ENCODE measurements at regions not wholly inside any gene's neighbourhood (a gene's known extent, or its start where the extent isn't known, plus 50 kb on each side); places are given as distances from the start of the nearest gene placed in this dataset.

DNA sequence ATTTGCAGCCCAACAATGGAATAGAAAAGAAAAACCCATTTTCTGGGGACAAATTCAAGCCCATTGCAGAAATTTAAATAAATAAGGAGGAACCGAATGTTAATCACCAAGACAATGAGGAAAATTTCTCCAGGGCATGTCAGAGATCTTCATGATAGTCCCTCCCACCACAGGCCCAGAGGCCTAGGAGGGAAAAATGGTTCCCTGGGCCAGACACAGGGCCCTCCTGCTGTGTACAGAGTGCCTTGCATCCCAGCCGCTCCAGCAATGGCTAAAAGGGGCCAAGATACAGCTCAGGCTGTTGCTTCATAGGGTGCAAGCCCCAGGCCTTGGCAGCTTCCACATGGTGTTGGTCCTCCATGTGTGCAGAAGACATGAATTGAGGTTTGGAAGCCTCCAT lies 73.4 kb upstream of the FOXE1 start:
- Histone ChIP-seq H3K27ac (no peak overlapping the region), H3K4me1 (no peaks in the 10 kb centered on the region), H3K9me3 (peaks cover 0 to 9% (median 0%) of the 10 kb centered on the region in 3 donors), H3K4me3 (no peak overlapping the region), H3K27me3 (no peaks in the 10 kb centered on the region), H3K36me3 (replicated peaks in 1 of 2; ENCODE audit: insufficient read depth in 1 of 2, low read depth in 2 of 2) (no peaks in the 10 kb centered on the region)
- 98 to 100% methylated on average over 2 of the region's 2 CpGs for WGBS, 2 donors
- TF ChIP-seq, protein P1, sequence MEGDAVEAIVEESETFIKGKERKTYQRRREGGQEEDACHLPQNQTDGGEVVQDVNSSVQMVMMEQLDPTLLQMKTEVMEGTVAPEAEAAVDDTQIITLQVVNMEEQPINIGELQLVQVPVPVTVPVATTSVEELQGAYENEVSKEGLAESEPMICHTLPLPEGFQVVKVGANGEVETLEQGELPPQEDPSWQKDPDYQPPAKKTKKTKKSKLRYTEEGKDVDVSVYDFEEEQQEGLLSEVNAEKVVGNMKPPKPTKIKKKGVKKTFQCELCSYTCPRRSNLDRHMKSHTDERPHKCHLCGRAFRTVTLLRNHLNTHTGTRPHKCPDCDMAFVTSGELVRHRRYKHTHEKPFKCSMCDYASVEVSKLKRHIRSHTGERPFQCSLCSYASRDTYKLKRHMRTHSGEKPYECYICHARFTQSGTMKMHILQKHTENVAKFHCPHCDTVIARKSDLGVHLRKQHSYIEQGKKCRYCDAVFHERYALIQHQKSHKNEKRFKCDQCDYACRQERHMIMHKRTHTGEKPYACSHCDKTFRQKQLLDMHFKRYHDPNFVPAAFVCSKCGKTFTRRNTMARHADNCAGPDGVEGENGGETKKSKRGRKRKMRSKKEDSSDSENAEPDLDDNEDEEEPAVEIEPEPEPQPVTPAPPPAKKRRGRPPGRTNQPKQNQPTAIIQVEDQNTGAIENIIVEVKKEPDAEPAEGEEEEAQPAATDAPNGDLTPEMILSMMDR (IDR thresholded peaks at IDR 0.05) = no peak
- TF ChIP-seq POLR2A (IDR thresholded peaks at IDR 0.05) = no peak
- intact Hi-C loops (cut with DNase I) = no loop called here
- DNase-seq = no peak
- ATAC-seq = no peak

DNA sequence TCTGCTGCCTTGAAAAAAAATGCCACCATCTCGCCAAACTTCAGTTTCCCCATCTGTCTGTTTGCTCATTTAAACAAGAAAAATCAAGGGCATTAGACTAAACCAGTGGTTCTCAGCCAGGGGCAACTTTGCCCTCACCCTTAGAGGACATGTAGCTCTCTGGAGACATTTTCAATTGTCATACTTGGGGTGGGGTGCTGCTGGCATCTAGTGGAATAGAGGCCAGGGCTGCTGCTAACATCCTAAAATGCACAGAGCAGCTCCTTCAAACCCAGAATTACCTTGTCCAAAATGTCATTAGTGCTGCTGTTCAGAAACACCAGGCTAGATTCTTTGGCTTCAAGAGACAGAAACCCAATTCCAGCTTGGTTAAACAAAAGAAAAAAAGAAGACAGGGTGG lies 71.1 kb upstream of the FOXE1 start:
- ATAC-seq (no peak), DNase-seq (no peak)
- no peaks in the 10 kb centered on the region for H3K27me3 ChIP-seq
- no peak overlapping the region for H3K4me3 ChIP-seq
- WGBS, 2 donors = 43 to 56% methylated on average over 1 of the region's 1 CpG
- TF ChIP-seq POLR2A (IDR thresholded peaks at IDR 0.05) = no peak
- TF ChIP-seq, protein P1 (IDR thresholded peaks at IDR 0.05) = no peak
- H3K36me3 ChIP-seq (replicated peaks in 1 of 2; ENCODE audit: insufficient read depth in 1 of 2, low read depth in 2 of 2) = no peaks in the 10 kb centered on the region
- H3K4me1 ChIP-seq = no peaks in the 10 kb centered on the region
- peaks cover 0 to 9% (median 0%) of the 10 kb centered on the region in 3 donors for H3K9me3 ChIP-seq
- intact Hi-C loops (cut with DNase I) = no loop called here
- H3K27ac ChIP-seq = no peak overlapping the region

DNA sequence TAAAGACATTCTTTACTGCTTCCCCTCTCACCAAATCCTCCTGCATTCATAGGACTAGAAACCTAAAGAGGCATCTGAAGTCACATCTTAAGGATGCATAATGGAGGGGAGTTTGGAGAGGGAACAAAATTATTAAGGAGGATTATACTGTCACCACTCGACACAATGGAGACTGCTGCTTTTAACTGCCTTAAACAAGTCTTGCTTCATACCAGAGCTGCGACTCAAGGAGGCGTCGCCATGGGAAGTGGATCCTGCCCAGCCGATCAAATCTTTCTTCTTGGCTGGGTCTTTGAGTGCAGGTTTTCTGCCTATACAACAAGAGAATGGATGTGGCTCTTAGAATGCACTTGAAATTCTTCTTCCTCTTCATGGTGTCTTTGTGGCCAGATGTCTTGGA lies 66.7 kb upstream of the FOXE1 start:
- intact Hi-C loops (cut with DNase I) = no loop called here
- no peak for ATAC-seq
- no peaks in the 10 kb centered on the region for H3K4me1 ChIP-seq
- no peak overlapping the region for H3K4me3 ChIP-seq
- 63 to 67% methylated on average over 5 of the region's 5 CpGs for WGBS, 2 donors
- no peaks in the 10 kb centered on the region for H3K27me3 ChIP-seq
- TF ChIP-seq POLR2A (IDR thresholded peaks at IDR 0.05) = no peak
- TF ChIP-seq, protein P1 (IDR thresholded peaks at IDR 0.05) = no peak
- no peaks in the 10 kb centered on the region for H3K36me3 ChIP-seq (replicated peaks in 1 of 2; ENCODE audit: insufficient read depth in 1 of 2, low read depth in 2 of 2)
- no peak overlapping the region for H3K27ac ChIP-seq
- no peak for DNase-seq
- H3K9me3 ChIP-seq = no peaks in the 10 kb centered on the region

DNA sequence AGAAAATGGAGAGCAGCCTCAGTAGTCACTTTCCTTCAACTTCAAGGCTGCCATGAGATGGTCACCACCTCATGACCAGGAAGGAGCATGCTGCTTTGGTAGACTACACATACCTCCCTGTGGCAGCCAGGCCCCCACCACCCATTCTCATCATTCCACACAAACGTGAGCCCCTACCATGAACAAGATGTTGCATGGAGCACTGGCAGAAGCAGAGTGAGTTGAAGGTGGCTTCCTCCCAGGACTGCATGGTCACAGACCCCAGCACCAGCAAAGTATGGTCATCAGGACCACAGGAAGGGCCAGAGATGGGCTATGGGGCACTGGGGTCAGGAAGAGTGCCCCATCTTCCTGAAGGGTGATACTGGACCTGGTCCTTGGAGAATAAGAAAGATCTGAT lies 65.5 kb upstream of the FOXE1 start:
- H3K9me3 ChIP-seq = no peaks in the 10 kb centered on the region
- intact Hi-C loops (cut with DNase I) = no loop called here
- no peak overlapping the region for H3K27ac ChIP-seq
- no peaks in the 10 kb centered on the region for H3K4me1 ChIP-seq
- WGBS, 2 donors = 75 to 80% methylated on average over 1 of the region's 1 CpG
- no peaks in the 10 kb centered on the region for H3K27me3 ChIP-seq
- no peak for DNase-seq
- H3K4me3 ChIP-seq = no peak overlapping the region
- ATAC-seq = no peak
- TF ChIP-seq, protein P1 (IDR thresholded peaks at IDR 0.05) = no peak
- TF ChIP-seq POLR2A (IDR thresholded peaks at IDR 0.05) = no peak
- H3K36me3 ChIP-seq (replicated peaks in 1 of 2; ENCODE audit: insufficient read depth in 1 of 2, low read depth in 2 of 2) = no peaks in the 10 kb centered on the region

DNA sequence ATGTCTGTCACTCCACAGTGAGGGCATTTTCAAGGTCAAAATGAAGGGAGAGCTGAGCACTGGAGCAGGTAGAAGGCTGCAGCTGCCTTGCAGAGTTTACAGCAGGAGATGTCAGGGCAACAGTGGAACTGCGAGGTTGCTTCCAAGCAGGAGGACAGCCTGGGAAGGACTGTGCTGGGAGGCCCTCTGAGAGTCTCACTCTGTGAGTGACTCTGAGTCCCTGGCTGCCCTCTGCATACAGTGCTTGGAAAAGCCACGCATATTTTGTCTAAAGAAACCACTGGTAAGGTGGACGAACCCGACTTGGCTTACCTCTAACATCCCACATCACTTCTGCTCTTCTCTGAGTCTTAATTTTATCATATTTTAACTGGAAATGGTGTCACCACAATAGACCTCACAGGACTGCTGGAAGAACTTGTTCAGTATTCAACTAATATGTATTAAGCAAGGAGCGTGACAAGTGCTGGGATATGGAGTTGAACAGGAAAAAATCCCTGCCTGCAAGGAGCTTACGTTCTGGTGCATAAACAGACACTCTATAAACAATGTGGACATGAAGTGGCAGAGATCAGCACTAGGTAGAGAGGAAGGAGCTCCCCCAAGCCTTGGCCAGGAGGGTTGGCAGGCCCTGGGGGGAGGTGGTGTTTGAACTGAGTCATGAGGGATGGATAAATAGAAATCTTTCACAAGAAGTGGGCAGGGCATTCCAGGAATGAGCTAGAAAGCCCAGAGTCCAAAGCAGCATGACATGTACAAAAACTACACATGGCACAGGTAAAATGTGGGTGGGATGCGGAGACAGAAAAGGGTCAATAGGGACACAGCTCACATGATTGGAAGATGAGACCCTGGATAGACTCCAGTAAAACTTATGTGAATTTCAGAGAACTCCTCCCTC lies 64.0 kb upstream of the FOXE1 start:
- no peak overlapping the region for H3K27ac ChIP-seq
- intact Hi-C loops (cut with DNase I) = no loop called here
- DNase-seq = no peak
- H3K4me3 ChIP-seq = no peak overlapping the region
- 74 to 80% methylated on average over 7 of the region's 7 CpGs for WGBS, 2 donors
- no peaks in the 10 kb centered on the region for H3K27me3 ChIP-seq
- H3K9me3 ChIP-seq = no peaks in the 10 kb centered on the region
- no peaks in the 10 kb centered on the region for H3K36me3 ChIP-seq (replicated peaks in 1 of 2; ENCODE audit: insufficient read depth in 1 of 2, low read depth in 2 of 2)
- H3K4me1 ChIP-seq = no peaks in the 10 kb centered on the region
- TF ChIP-seq POLR2A (IDR thresholded peaks at IDR 0.05) = no peak
- TF ChIP-seq, protein P1 (IDR thresholded peaks at IDR 0.05) = no peak
- no peak for ATAC-seq
